Astrocyte of the cerebellum (primary cell): ENCODE measurements at regions not wholly inside any gene's neighbourhood (a gene's known extent, or its start where the extent isn't known, plus 50 kb on each side); places are given as distances from the start of the nearest gene placed in this dataset.

Experiments used
- DNase-seq: peaks from one replicate; pipeline ENCODE4 v3.0.0-alpha.2; 2011; ENCODE audit warnings: low read depth
- H3K4me3 ChIP-seq: 2 replicates; pipeline ENCODE4 v1.5.1; 2011; ENCODE audit warnings: mild to moderate bottlenecking, low read depth, low read length, moderate library complexity
- in situ Hi-C: cut with HindIII; loops from 2 replicates; pipeline ENCODE4 v1.10.0; 2017; ENCODE audit warnings: low sequenced_read_pairs
- TF ChIP-seq, protein P1 (sequence below): IDR thresholded peaks from 2 replicates; pipeline ENCODE4 v1.5.1; 2012; ENCODE audit warnings: low read length, low read depth, moderate library complexity, mild to moderate bottlenecking; ENCODE audit errors: missing control alignments

DNA sequence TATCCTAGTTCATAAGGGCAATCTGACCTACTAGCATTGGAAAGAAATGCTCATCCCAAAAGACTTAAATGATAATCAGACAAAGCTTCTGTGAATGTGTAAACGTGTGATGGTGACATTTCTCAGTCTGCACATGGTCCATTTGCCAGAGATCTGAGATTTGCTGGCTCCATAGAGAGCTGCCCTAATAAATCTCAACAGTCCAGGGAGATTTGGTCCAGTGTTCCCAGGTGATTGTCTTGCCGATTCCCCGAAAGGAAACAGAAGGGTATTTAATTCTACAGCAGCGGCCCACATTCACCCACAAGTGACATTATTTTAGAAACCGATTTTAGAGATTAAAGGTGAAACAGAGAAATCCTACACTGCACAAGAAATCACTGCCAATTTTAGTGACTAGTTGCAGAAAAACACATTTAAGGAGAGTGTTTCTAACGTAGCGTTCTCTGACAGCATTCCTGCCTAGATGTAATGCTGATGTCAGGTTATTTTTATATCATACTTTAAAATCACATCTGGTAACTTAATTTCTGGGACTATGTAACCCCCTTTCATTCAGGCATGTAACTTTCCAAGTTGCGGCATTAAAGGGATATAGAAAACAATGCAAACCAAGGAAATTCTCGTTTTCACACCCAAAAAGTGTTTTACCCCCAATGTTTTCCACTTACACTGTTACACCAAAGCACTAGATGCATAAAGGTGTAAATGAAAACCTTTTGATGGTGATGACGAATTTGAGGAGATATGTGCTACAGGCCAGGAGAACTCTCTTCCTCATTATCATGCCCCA, 231.9 kb upstream of the FN1 start:
- in situ Hi-C loops, result no loop called here
- DNase-seq, result no peak
- no peak overlapping the region for H3K4me3 ChIP-seq
- TF ChIP-seq, protein P1, sequence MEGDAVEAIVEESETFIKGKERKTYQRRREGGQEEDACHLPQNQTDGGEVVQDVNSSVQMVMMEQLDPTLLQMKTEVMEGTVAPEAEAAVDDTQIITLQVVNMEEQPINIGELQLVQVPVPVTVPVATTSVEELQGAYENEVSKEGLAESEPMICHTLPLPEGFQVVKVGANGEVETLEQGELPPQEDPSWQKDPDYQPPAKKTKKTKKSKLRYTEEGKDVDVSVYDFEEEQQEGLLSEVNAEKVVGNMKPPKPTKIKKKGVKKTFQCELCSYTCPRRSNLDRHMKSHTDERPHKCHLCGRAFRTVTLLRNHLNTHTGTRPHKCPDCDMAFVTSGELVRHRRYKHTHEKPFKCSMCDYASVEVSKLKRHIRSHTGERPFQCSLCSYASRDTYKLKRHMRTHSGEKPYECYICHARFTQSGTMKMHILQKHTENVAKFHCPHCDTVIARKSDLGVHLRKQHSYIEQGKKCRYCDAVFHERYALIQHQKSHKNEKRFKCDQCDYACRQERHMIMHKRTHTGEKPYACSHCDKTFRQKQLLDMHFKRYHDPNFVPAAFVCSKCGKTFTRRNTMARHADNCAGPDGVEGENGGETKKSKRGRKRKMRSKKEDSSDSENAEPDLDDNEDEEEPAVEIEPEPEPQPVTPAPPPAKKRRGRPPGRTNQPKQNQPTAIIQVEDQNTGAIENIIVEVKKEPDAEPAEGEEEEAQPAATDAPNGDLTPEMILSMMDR, result no peak

DNA sequence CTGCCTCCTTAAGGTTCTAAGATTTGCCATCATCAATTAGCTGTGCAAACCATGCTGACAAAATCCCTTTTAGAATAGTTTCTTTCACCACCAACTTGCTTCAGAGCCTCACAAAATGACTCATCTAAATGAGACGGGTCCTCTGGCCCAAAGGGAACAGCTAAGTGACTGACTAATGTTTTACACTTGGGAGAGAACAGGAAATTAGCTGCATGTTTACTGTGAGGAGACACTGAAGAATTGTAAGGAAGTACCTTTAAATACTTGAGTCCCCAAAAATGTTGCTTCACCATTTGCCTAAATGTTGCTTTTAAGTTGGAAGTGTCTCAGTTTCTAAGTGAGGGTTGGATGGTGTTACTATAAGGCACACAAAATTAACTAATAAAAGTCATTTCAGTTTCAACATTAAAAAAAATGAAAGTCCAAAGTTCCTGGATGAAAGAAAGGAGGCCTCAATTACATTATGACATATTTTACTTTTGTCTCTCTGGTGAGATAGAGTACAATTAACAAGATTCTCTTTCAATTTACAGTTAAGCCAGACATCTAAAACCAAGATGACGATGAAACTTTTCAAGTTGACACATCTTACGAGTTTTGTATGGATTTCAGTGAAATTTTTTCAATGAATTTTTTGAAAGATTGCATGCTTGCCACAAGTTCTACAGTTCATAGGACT, 229.1 kb upstream of the FN1 start:
- in situ Hi-C loops, result no loop called here
- TF ChIP-seq, protein P1, result no peak
- H3K4me3 ChIP-seq, result no peak overlapping the region
- peak; percentile 72 for DNase-seq

DNA sequence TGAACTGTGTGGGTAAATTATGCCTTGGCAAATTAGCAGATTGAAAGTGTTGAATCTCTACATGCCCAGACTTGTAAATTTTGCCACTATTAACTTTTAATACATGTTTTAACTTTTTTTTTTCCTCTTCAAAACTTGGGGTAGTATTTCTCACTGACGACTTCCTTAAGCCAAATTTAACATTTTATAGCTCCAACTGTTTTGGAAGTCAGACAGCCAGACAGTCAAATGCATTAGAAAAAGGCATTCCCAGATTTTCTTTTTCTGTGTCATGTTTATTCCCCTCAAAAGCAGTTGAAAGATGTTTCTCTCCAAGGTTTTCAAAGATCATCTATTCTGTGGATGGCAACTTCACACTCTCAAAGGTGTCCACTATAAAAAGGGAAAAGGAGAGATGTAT, 226.8 kb upstream of the FN1 start:
- H3K4me3 ChIP-seq, result no peak overlapping the region
- no peak for DNase-seq
- in situ Hi-C loops, result no loop called here
- TF ChIP-seq, protein P1, result no peak

DNA sequence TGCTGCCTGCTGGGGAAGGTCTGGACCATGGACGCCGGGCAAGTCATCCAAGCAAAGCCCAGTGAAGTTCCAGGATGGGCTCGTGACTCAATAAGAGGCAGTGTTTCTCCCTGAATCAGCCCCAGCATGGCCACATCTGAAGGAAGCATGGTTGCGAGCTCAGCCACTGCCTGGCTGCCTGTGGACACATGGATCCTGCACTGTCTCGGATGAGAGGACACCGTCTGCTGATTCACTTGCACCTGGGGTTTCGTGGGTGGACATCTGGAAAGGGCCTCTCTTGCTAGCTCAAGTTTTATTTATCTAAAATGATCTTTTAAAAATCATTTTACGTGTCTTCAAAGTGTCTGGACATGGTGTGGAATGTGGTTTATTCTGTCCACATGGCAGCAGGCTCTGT, 224.8 kb upstream of the FN1 start:
- in situ Hi-C loops, result no loop called here
- H3K4me3 ChIP-seq, result no peak overlapping the region
- DNase-seq, result peak; percentile 85
- TF ChIP-seq, protein P1, result no peak

DNA sequence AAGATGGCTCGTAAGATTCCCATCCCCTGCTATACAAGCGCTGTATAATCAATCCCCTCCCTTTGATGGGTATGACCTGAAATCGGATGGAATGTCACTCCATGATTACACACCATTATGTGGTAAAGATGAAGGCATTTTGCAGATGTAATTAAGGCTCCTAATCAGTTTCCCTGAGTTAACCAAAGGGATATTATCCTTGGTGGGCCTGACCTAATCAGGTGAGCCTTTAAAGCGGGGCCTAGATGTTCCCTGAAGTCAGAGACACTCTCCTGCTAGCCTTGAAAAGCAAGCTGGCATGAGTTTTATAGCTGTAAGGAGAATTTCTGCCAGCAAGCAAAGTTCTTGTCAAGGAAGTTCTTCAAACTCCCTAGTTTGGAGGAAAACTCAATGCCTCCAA, 223.8 kb upstream of the FN1 start:
- DNase-seq, result no peak
- TF ChIP-seq, protein P1, result no peak
- in situ Hi-C loops, result no loop called here
- H3K4me3 ChIP-seq, result no peak overlapping the region

DNA sequence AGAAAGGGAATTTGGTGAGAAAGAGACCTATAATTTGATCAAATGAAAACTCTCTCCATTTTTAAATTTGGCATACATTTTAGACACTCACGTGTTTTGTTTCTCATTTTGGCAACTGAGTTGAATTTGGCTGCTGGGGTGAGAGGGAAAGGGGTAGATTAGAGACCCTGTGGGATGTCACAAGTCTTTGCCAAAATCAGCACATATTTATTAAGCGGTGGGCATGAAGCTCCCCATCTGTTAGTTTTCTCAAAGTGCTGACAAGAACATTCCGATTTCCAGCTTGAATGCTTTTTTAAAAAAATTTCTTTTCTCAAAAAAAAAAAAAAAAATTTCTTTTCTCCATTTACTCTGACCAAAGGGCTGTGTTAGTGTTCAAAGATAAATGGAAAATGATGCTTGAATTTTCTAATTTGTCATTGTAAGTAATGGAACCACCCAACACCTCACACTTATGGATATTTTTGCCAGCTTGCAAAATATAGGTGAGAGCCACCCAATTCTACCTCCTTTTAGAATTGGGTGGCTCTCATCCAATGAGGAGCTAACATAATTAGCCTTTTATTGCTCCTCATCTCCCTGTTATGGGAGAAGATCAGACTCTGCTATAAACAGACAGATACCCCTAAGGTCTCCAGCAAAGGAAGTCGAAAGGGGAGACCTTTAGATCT, 222.9 kb upstream of the FN1 start:
- in situ Hi-C loops, result no loop called here
- no peak for DNase-seq
- TF ChIP-seq, protein P1, result no peak
- H3K4me3 ChIP-seq, result no peak overlapping the region
